GM18909 (cell line): ENCODE measurements at regions not wholly inside any gene's neighbourhood (a gene's known extent, or its start where the extent isn't known, plus 50 kb on each side); places are given as distances from the start of the nearest gene placed in this dataset.

Experiments used
- ATAC-seq: cut with Tn5 transposase; IDR thresholded peaks from one replicate; pipeline ENCODE4 v1.9.1; 2021; ENCODE audit warnings: mild to moderate bottlenecking; ENCODE audit not compliant: unreplicated experiment, poor library complexity

- no peak for ATAC-seq
Observed at GRCh38 chr18:39951142-39951720, 2003.8 kb upstream of the PIK3C3 start.

- no peak for ATAC-seq
Observed at GRCh38 chr18:39946623-39947061, 2008.4 kb upstream of the PIK3C3 start.

- ATAC-seq: no peak
Observed at GRCh38 chr18:39945076-39945475, 2010.0 kb upstream of the PIK3C3 start.

DNA sequence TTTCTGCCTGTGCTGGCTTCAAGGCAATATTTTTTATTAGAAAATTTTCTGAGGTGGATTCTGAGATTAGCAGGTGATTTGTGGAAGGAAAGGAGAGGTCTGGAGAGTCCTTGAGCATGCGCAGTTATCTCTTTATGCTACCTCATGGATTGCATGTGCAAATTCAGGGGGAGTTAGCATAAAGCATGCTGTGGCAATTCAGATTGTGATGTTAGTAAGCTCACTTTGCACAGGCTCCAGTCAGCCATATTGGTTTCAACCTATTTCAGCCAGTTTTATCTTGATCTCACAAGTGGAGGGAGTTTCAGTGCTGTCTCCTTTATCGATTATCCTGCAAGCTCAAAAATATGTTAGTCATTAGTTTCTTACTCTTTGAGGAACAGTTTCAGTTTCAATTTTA, 2012.3 kb upstream of the PIK3C3 start:
- no peak for ATAC-seq

- no peak for ATAC-seq
Observed at GRCh38 chr18:39938676-39939608, 2016.1 kb upstream of the PIK3C3 start.

- no peak for ATAC-seq
Observed at GRCh38 chr18:39935598-39935997, 2019.4 kb upstream of the PIK3C3 start.

DNA sequence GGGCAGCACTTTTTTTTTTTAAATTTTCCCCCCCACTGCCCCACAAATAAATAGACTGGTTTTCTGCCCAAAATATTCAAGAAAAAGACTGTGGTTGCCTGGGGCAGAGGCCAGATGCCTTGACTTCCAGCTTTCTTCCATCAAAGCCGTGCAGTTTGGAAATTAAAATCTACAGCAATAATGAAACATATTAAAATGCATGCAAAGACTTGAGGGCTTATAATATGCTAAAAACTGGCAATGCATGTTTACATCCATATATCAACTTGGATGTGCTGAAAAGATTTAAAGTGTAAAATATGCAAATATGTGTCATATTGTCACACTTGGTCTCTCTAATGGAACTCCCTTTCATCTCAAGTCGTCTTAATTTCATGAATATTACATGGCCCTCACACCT, 2036.2 kb upstream of the PIK3C3 start:
- no peak for ATAC-seq

GRCh38 chr18:39913672-39914366, 2041.2 kb upstream of the PIK3C3 start:
- no peak for ATAC-seq

GRCh38 chr18:39911716-39912115, 2043.3 kb upstream of the PIK3C3 start:
- ATAC-seq: no peak

DNA sequence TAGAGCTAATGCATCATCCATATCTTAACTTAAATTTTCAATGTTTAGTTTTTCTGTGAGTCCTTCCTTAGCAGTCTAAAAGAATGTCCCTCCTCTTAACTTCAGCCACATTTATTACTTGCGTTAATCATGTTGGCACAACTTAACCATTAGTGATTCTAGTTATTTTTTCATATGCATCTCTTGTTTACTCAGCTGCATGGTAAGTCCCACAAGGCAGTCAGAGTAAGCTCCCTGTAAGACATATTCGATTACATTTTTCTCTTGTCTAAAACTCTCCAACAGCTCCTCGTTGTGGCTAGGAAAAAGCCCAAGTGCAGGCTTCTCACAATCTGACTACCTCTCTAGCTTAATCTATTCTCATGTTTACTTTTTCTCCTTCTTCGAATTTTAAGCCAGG, 2045.3 kb upstream of the PIK3C3 start:
- ATAC-seq: no peak

DNA sequence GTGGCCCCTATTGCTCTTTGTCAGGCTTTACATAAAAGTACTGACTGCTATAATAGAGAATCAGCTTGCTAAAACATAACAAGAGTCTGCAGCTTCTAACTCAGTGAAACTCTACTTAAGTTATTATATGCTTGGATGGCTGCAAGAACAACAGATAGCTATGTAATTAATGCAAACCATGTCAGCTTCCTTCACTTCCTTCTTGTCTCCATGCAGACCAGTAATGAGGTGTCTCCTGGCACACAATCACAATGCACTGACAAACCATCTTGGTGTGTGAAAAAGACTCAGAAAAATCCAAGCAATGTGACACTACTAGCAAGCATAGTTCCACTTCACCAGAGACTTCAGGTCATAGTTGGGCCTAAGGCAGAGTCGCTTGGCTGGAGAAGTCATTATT, 2068.9 kb upstream of the PIK3C3 start:
- ATAC-seq: no peak

- no peak for ATAC-seq
Observed at GRCh38 chr18:39872651-39873050, 2082.4 kb upstream of the PIK3C3 start.

DNA sequence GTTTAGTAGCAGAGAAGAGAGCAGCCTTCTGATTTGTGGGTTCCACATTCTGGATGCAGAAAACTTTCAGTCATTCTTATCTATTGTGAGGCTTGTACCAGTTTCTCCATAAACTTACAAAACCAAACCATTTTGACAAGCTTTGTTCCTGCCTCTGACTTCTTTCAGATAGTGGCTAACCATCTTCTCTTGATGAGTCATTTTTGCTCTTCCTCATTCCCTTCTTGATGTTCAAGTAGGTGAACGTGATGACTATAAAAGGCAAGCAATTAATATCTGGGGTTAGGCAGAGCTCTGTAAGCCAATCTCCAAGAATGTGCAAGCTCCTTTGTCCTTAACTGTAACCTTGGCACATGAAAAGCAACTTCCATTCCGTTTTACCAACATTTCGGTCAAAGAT, 2083.1 kb upstream of the PIK3C3 start:
- ATAC-seq: no peak

- no peak for ATAC-seq
Observed at GRCh38 chr18:39870591-39870990, 2084.4 kb upstream of the PIK3C3 start.

DNA sequence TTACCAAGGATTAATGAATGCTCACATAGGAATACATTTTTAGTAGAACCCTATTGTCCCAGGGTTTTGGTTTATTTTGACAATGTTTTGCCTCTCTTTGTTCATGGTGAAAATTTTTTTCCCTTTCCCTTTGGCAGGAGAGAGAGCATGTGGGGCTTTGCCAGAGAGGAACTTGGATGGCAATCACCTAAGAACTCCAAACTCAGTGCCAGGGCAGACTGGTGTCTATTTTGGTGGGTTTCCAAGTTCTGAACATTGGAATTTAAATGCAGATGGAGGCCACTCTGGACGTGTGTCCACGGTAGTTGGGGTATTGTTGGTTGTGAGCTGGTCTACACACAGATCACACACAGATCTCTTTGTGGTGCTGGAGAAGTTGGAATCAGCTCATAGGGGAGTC, 2091.1 kb upstream of the PIK3C3 start:
- no peak for ATAC-seq

DNA sequence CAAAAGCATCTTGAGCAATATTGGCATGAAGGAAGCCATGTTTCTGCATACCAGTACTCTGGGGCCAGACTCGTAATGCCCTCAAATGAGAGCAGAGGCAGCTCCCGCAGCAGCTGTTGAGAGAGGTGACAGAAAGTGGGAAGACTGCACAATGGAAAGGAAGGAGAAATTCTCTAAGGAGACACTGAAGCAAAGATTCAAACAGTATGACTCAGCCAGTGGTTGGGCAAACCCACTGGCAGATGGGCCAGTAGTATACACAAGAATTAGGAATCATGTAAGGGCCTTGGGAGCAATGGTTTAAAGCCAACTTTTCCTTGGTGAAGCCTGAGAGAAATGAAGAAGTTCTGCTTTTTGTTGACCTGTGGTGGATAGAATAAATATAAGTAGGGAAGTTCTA, 2092.7 kb upstream of the PIK3C3 start:
- no peak for ATAC-seq

- no peak for ATAC-seq
Observed at GRCh38 chr18:39854291-39854690, 2100.7 kb upstream of the PIK3C3 start.

GRCh38 chr18:39846265-39846664, 2108.8 kb upstream of the PIK3C3 start:
- ATAC-seq: no peak

DNA sequence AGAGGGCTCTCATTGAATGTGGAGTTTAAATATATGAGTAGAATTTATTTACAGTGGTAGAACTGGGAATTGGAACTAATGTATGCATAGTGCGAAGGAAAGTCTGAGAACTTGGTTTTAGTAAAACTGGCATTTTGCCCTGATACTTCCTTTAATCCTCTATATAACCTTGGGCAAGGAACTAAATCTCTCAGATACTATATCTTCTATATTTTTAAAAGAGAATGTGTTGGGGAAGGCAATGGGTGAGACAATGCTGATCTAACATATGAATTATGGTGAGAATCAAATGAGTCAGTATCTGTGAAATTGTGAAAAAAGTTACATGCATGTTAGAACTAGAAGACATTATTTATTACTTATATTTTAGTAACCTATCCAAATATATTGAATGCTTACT, 2109.4 kb upstream of the PIK3C3 start:
- ATAC-seq: no peak

DNA sequence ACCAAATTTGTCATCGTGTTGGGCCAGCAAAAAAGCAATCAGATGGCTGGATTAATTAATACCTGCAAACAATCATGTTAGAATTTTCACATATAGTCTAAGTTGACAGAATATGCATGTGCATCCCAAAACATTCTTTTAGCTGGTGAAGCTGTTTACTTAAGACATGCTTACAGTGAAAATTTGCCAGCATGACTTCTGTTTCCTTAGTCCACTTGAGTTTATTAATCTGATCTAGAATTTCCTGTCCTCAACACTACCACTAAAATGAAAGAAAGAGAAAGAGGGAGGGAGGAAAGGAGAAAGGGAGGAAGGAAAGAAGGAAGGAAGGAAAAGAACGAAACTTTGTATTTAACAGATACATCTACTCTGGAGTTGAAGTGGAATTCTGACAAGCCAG, 2109.9 kb upstream of the PIK3C3 start:
- ATAC-seq: no peak

DNA sequence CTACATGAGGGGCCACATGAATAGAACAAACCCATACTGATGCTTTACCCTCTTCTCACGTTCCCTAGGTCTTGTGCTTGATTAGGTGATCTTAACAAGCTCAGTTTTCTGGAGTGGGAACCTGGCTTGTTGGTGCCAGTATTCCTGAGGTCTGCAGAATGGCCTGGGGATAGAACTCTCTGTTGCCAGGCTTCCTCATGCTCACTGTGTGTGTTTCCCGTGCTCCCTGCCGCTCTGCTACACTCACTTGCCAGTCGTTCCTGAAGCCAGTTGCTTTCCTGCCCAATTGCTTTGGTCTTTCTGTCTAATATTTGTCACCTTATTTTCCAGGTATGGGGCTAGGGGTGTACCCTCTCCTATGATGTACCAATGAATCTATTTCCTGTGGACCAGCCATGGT, 2111.5 kb upstream of the PIK3C3 start:
- no peak for ATAC-seq
